ENCODE measurements at regions not wholly inside any gene's neighbourhood (a gene's known extent, or its start where the extent isn't known, plus 50 kb on each side); places are given as distances from the start of the nearest gene placed in this dataset.

- TF ChIP-seq CTCF (optimal IDR thresholded peaks at IDR 0.05 in 1 of 3, IDR thresholded peaks at IDR 0.05 in 1 of 3, conservative IDR thresholded peaks at IDR 0.05 in 1 of 3; ENCODE audit: extremely low read depth in 1 of 3, insufficient read depth in 2 of 3, low read length in 3 of 3) (no peak), EZH2 (IDR thresholded peaks at IDR 0.05; ENCODE audit: low read length) (no peak)
- Histone ChIP-seq H2AFZ (ENCODE audit: control insufficient read depth, low read length) (no peak overlapping the region), H3K9ac (ENCODE audit: control insufficient read depth, extremely low read depth, insufficient read depth, low read length) (no peak overlapping the region), H3K27ac (ENCODE audit: control insufficient read depth, insufficient read depth, low read length) (no peak overlapping the region), H3K27me3 (ENCODE audit: control insufficient read depth, extremely low read depth, insufficient read depth, low read length) (no peaks in the 10 kb centered on the region), H3K4me2 (ENCODE audit: control insufficient read depth, extremely low read depth, insufficient read depth, low read depth, low read length) (peak overlapping the region; percentile 25), H3K4me1 (ENCODE audit: control insufficient read depth, extremely low read depth, insufficient read depth, low read length) (peaks cover 27% of the 10 kb centered on the region), H4K20me1 (ENCODE audit: control insufficient read depth, extremely low read depth, insufficient read depth, low read length) (no peaks in the 10 kb centered on the region), H3K9me3 (ENCODE audit: control insufficient read depth, low read depth, low read length) (peaks cover 3% of the 10 kb centered on the region), H3K79me2 (ENCODE audit: control insufficient read depth, insufficient read depth, low read length) (no peaks in the 10 kb centered on the region), H3K4me3 (ENCODE audit: control insufficient read depth in 2 of 3, extremely low read depth in 1 of 3, insufficient read depth in 2 of 3, low read depth in 1 of 3, low read length in 3 of 3) (no peak overlapping the region), H3K9me1 (ENCODE audit: control insufficient read depth, extremely low read depth, insufficient read depth, low read length) (no peaks in the 10 kb centered on the region), H3K36me3 (ENCODE audit: control insufficient read depth in 2 of 2, extremely low read depth in 1 of 2, insufficient read depth in 2 of 2, low read length in 2 of 2) (no peaks in the 10 kb centered on the region)
- DNase-seq (ENCODE audit: low read depth, low spot score), result no peak
- peak; percentile 56 for FAIRE-seq
- dilution Hi-C loops (cut with MboI; ENCODE audit: extremely low pct_ligation_motif_present, low sequenced_read_pairs), result no loop called here
These were observed 238.2 kb upstream of the C2CD4B start for GRCh38 chr15:62403164-62403809.

- peaks cover 3% of the 10 kb centered on the region for H3K9me3 ChIP-seq (ENCODE audit: control insufficient read depth, low read depth, low read length)
- no peaks in the 10 kb centered on the region for H3K27me3 ChIP-seq (ENCODE audit: control insufficient read depth, extremely low read depth, insufficient read depth, low read length)
- no peak overlapping the region for H3K27ac ChIP-seq (ENCODE audit: control insufficient read depth, insufficient read depth, low read length)
- H3K79me2 ChIP-seq (ENCODE audit: control insufficient read depth, insufficient read depth, low read length), result no peaks in the 10 kb centered on the region
- H3K4me1 ChIP-seq (ENCODE audit: control insufficient read depth, extremely low read depth, insufficient read depth, low read length), result peaks cover 27% of the 10 kb centered on the region
- no peak overlapping the region for H3K9ac ChIP-seq (ENCODE audit: control insufficient read depth, extremely low read depth, insufficient read depth, low read length)
- H4K20me1 ChIP-seq (ENCODE audit: control insufficient read depth, extremely low read depth, insufficient read depth, low read length), result no peaks in the 10 kb centered on the region
- H3K4me3 ChIP-seq (ENCODE audit: control insufficient read depth in 2 of 3, extremely low read depth in 1 of 3, insufficient read depth in 2 of 3, low read depth in 1 of 3, low read length in 3 of 3), result no peak overlapping the region
- H3K36me3 ChIP-seq (ENCODE audit: control insufficient read depth in 2 of 2, extremely low read depth in 1 of 2, insufficient read depth in 2 of 2, low read length in 2 of 2), result no peaks in the 10 kb centered on the region
- no peaks in the 10 kb centered on the region for H3K9me1 ChIP-seq (ENCODE audit: control insufficient read depth, extremely low read depth, insufficient read depth, low read length)
- no peak for DNase-seq (ENCODE audit: low read depth, low spot score)
- H3K4me2 ChIP-seq (ENCODE audit: control insufficient read depth, extremely low read depth, insufficient read depth, low read depth, low read length), result peak overlapping the region; percentile 24
- peak; percentile 13 for FAIRE-seq
- no peak for TF ChIP-seq EZH2 (IDR thresholded peaks at IDR 0.05; ENCODE audit: low read length)
- no peak for TF ChIP-seq CTCF (optimal IDR thresholded peaks at IDR 0.05 in 1 of 3, IDR thresholded peaks at IDR 0.05 in 1 of 3, conservative IDR thresholded peaks at IDR 0.05 in 1 of 3; ENCODE audit: extremely low read depth in 1 of 3, insufficient read depth in 2 of 3, low read length in 3 of 3)
- dilution Hi-C loops (cut with MboI; ENCODE audit: extremely low pct_ligation_motif_present, low sequenced_read_pairs), result no loop called here
- no peak overlapping the region for H2AFZ ChIP-seq (ENCODE audit: control insufficient read depth, low read length)
These were observed 239.3 kb upstream of the C2CD4B start for GRCh38 chr15:62404194-62404985.

Data from keratinocyte (primary cell).